ENCODE measurements at regions not wholly inside any gene's neighbourhood (a gene's known extent, or its start where the extent isn't known, plus 50 kb on each side); places are given as distances from the start of the nearest gene placed in this dataset.

DNA sequence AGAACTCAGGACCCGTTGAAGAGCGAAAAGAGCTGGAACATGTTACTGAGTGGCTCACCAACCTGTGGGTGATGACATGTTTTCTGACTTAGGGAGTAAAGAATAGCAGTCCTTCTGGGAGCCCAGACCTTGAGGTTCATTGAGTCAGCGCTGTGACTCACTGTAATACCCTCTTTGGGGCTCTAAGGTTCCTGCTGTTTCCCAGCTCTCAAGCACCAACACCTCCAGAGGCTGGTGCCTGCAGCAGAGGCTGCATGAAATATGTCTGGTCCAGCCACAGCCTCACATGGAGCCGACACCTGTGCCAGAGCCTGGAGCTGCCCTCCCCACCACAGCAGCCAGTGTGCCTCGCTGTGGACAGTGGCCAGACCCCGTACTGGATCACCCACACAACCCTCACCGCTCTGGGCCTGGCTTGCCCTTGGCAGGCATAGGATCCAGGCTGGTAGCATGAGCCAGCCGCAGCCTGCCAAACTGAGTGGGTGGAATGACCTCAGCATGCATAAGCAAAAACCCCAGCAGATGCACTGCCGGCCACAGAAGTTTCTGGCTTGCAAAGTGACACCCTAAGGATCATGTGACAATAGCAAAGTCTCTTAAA lies 143.5 kb upstream of the MRPS30 start:
- no TSS peak for BruUV-seq (replicated peaks)
- no peaks in the 10 kb centered on the region for H3K27me3 ChIP-seq (replicated peaks; ENCODE audit: control insufficient read depth, insufficient read depth, low read length)
- H3K9me3 Mint-ChIP-seq (ENCODE audit: unreplicated experiment), result no peaks in the 10 kb centered on the region
- no peak overlapping the region for H3K27ac Mint-ChIP-seq (ENCODE audit: unreplicated experiment)
- DNase-seq, result no peak
- POLR2A ChIA-PET, result no interaction called here
- no peaks in the 10 kb centered on the region for H3K4me1 Mint-ChIP-seq (ENCODE audit: low read depth, unreplicated experiment)
- TF ChIP-seq, protein P1, sequence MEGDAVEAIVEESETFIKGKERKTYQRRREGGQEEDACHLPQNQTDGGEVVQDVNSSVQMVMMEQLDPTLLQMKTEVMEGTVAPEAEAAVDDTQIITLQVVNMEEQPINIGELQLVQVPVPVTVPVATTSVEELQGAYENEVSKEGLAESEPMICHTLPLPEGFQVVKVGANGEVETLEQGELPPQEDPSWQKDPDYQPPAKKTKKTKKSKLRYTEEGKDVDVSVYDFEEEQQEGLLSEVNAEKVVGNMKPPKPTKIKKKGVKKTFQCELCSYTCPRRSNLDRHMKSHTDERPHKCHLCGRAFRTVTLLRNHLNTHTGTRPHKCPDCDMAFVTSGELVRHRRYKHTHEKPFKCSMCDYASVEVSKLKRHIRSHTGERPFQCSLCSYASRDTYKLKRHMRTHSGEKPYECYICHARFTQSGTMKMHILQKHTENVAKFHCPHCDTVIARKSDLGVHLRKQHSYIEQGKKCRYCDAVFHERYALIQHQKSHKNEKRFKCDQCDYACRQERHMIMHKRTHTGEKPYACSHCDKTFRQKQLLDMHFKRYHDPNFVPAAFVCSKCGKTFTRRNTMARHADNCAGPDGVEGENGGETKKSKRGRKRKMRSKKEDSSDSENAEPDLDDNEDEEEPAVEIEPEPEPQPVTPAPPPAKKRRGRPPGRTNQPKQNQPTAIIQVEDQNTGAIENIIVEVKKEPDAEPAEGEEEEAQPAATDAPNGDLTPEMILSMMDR (IDR thresholded peaks at IDR 0.05; ENCODE audit: insufficient read depth in 1 of 2, low read depth in 1 of 2, low read length in 1 of 2, severe bottlenecking in 1 of 2, unreplicated experiment in 1 of 2), result no peak
- CTCF ChIA-PET, result no interaction called here
- no peaks in the 10 kb centered on the region for H3K36me3 ChIP-seq (ENCODE audit: control insufficient read depth, insufficient read depth, low read length)
- no peak overlapping the region for H3K4me3 Mint-ChIP-seq (ENCODE audit: unreplicated experiment)
- no peaks in the 10 kb centered on the region for H3K36me3 Mint-ChIP-seq (ENCODE audit: insufficient read depth, unreplicated experiment)
- H3K27me3 Mint-ChIP-seq (ENCODE audit: insufficient read depth, unreplicated experiment), result no peaks in the 10 kb centered on the region
- intact Hi-C loops (cut with micrococcal nuclease; ENCODE audit: unreplicated experiment), result no loop called here
- H3K9me3 ChIP-seq, result no peaks in the 10 kb centered on the region
- H3K4me3 ChIP-seq (ENCODE audit: low read depth, low read length), result no peak overlapping the region
- no peaks in the 10 kb centered on the region for H3K4me1 ChIP-seq

DNA sequence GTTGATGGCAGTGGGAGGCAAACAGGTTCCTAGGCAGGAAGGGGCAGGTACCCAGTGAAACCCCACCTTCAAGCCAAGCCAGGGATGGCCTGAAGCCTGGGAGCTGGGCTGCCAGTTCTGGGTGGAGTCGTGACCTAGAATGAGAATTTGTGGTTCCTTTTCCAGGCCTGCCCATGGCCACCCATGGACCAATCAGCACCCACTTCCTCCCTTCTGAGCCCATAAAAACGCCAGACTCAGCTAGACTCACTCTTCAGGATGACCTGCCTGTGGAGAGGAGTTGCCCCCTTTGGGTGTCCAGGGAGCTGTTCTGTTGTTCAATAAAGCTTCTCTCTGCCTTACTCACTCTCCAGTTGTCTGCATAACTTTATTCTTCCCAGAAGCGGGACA lies 144.0 kb upstream of the MRPS30 start:
- Mint-ChIP-seq H3K4me3 (ENCODE audit: unreplicated experiment) (no peak overlapping the region), H3K36me3 (ENCODE audit: insufficient read depth, unreplicated experiment) (no peaks in the 10 kb centered on the region), H3K27me3 (ENCODE audit: insufficient read depth, unreplicated experiment) (no peaks in the 10 kb centered on the region), H3K4me1 (ENCODE audit: low read depth, unreplicated experiment) (no peaks in the 10 kb centered on the region), H3K9me3 (ENCODE audit: unreplicated experiment) (no peaks in the 10 kb centered on the region), H3K27ac (ENCODE audit: unreplicated experiment) (no peak overlapping the region)
- Histone ChIP-seq H3K9me3 (no peaks in the 10 kb centered on the region), H3K27me3 (replicated peaks; ENCODE audit: control insufficient read depth, insufficient read depth, low read length) (no peaks in the 10 kb centered on the region), H3K36me3 (ENCODE audit: control insufficient read depth, insufficient read depth, low read length) (no peaks in the 10 kb centered on the region), H3K4me3 (ENCODE audit: low read depth, low read length) (no peak overlapping the region), H3K4me1 (no peaks in the 10 kb centered on the region)
- intact Hi-C loops (cut with micrococcal nuclease; ENCODE audit: unreplicated experiment), result no loop called here
- DNase-seq, result no peak
- ChIA-PET POLR2A (no interaction called here), CTCF (no interaction called here)
- BruUV-seq (replicated peaks), result no TSS peak
- TF ChIP-seq, protein P1 (IDR thresholded peaks at IDR 0.05; ENCODE audit: insufficient read depth in 1 of 2, low read depth in 1 of 2, low read length in 1 of 2, severe bottlenecking in 1 of 2, unreplicated experiment in 1 of 2), result no peak

DNA sequence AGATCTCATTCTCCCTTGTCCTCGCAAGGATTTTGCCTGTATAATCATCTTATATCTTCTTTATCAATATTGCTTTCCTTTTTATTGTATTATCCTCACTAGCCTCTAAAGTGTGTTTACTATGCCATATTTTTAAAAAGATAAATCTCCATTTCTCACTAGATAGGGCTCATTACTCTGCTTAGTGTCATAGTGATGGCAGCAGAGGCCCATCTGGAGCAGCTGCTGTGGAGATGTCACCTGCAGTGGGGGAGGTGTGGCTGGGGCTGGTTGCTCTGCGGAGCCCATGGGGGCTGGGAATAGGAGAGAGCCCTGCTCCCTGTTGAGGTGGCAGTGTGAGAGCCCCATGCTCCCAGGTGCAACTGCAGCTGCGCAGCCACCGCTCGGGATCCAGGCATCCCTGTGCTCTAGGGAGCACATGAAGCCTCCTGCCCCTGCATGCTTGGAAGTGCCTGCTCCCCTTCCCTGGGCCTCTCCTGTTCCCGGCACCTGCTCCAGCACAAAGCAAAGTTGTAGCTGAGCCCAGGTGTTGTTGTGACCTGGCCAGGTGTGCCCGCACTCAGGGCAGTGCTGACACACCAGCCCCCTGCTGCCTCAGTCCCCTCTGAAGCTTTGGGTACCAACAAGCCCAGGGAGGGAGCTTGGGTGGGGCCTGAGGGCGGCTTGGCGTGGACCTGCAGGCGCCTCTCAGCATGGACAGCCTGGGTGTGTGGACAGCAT lies 144.6 kb upstream of the MRPS30 start:
- no peak overlapping the region for H3K4me3 ChIP-seq (ENCODE audit: low read depth, low read length)
- H3K27ac Mint-ChIP-seq (ENCODE audit: unreplicated experiment), result no peak overlapping the region
- intact Hi-C loops (cut with micrococcal nuclease; ENCODE audit: unreplicated experiment), result no loop called here
- TF ChIP-seq, protein P1 (IDR thresholded peaks at IDR 0.05; ENCODE audit: insufficient read depth in 1 of 2, low read depth in 1 of 2, low read length in 1 of 2, severe bottlenecking in 1 of 2, unreplicated experiment in 1 of 2), result no peak
- no peaks in the 10 kb centered on the region for H3K9me3 ChIP-seq
- no peaks in the 10 kb centered on the region for H3K27me3 Mint-ChIP-seq (ENCODE audit: insufficient read depth, unreplicated experiment)
- no peak overlapping the region for H3K4me3 Mint-ChIP-seq (ENCODE audit: unreplicated experiment)
- no TSS peak for BruUV-seq (replicated peaks)
- no peaks in the 10 kb centered on the region for H3K4me1 Mint-ChIP-seq (ENCODE audit: low read depth, unreplicated experiment)
- ChIA-PET CTCF (no interaction called here), POLR2A (no interaction called here)
- DNase-seq, result no peak
- H3K4me1 ChIP-seq, result no peaks in the 10 kb centered on the region
- no peaks in the 10 kb centered on the region for H3K36me3 Mint-ChIP-seq (ENCODE audit: insufficient read depth, unreplicated experiment)
- H3K36me3 ChIP-seq (ENCODE audit: control insufficient read depth, insufficient read depth, low read length), result no peaks in the 10 kb centered on the region
- no peaks in the 10 kb centered on the region for H3K27me3 ChIP-seq (replicated peaks; ENCODE audit: control insufficient read depth, insufficient read depth, low read length)
- H3K9me3 Mint-ChIP-seq (ENCODE audit: unreplicated experiment), result peaks cover 2% of the 10 kb centered on the region

Measured in Caco-2 (cell line).